WTC11 (cell line): ENCODE measurements at regions not wholly inside any gene's neighbourhood (a gene's known extent, or its start where the extent isn't known, plus 50 kb on each side); places are given as distances from the start of the nearest gene placed in this dataset.

Experiments
- ATAC-seq: fragments of 200-7000 bp; cut with Tn5 transposase; 2 replicates; pipeline ENCODE4 v1.10.0; 2021; ENCODE audit warnings: mild to moderate bottlenecking, moderate library complexity
- CTCF ChIA-PET: fragments of 300-600 bp; sonication (Branson Sonifier 250); formaldehyde crosslinking; loops from one replicate; lab custom pipeline; 2021; ENCODE audit warnings: antibody characterized with exemption; lab: Charles Lee
- POLR2A ChIA-PET: fragments of 350-600 bp; sonication (Branson Sonifier 250); formaldehyde crosslinking; loops from one replicate; lab custom pipeline; 2021; ENCODE audit warnings: antibody characterized with exemption; lab: Charles Lee
- DNase-seq: peaks from one replicate; pipeline ENCODE4 v3.0.0; 2021; ENCODE audit warnings: low spot score
- H3K27ac Mint-ChIP-seq: 2 replicates; pipeline ENCODE4 v1.8.0; 2021; ENCODE audit warnings: mixed read lengths
- H3K27me3 Mint-ChIP-seq: 2 replicates; pipeline ENCODE4 v1.8.0; 2021; ENCODE audit warnings: low read depth, mild to moderate bottlenecking, moderate library complexity, mixed read lengths
- H3K36me3 Mint-ChIP-seq: 2 replicates; pipeline ENCODE4 v1.8.0; 2021; ENCODE audit warnings: mixed read lengths
- H3K4me1 Mint-ChIP-seq: 2 replicates; pipeline ENCODE4 v1.8.0; 2022; ENCODE audit warnings: mixed read lengths
- H3K4me3 Mint-ChIP-seq: 2 replicates; pipeline ENCODE4 v1.8.0; 2021; ENCODE audit warnings: mild to moderate bottlenecking, moderate library complexity, mixed read lengths
- H3K9me3 Mint-ChIP-seq: 2 replicates; pipeline ENCODE4 v1.8.0; 2021; ENCODE audit warnings: mixed read lengths
- ATF1 ChIP-seq: sonication (generic); formaldehyde crosslinking; IDR thresholded peaks from 2 replicates; pipeline ENCODE4 v1.8.1; 2023; ENCODE audit warnings: mild to moderate bottlenecking, moderate library complexity, missing genetic modification reagents
- EMX1 ChIP-seq: fragments of 250-450 bp; sonication (Bioruptor Pico); IDR thresholded peaks from 2 replicates; pipeline ENCODE4 v1.8.0; 2021; ENCODE audit warnings: mild to moderate bottlenecking
- ESRRA ChIP-seq: sonication (generic); formaldehyde crosslinking; IDR thresholded peaks from 2 replicates; pipeline ENCODE4 v1.8.1; 2022; ENCODE audit warnings: mild to moderate bottlenecking, missing genetic modification reagents, borderline replicate concordance
- FOXK1 ChIP-seq: sonication (generic); formaldehyde crosslinking; IDR thresholded peaks from 2 replicates; pipeline ENCODE4 v1.8.0; 2022; ENCODE audit warnings: mild to moderate bottlenecking, moderate library complexity, missing genetic modification reagents
- GABPB1 ChIP-seq: sonication (generic); formaldehyde crosslinking; IDR thresholded peaks from 2 replicates; pipeline ENCODE4 v1.8.1; 2023; ENCODE audit warnings: mild to moderate bottlenecking, missing genetic modification reagents
- GRHL2 ChIP-seq: fragments of 250-450 bp; sonication (Bioruptor Pico); IDR thresholded peaks from 2 replicates; pipeline ENCODE4 v1.8.0; 2022; ENCODE audit warnings: mild to moderate bottlenecking, moderate library complexity; ENCODE audit not compliant: insufficient replicate concordance, severe bottlenecking
- OVOL2 ChIP-seq: fragments of 250-450 bp; sonication (Bioruptor Pico); IDR thresholded peaks from 2 replicates; pipeline ENCODE4 v1.9.0; 2021; ENCODE audit warnings: mild to moderate bottlenecking, borderline replicate concordance
- PRRX2 ChIP-seq: fragments of 250-450 bp; sonication (Bioruptor Pico); IDR thresholded peaks from 2 replicates; pipeline ENCODE4 v1.8.0; 2021; ENCODE audit warnings: mild to moderate bottlenecking
- RELA ChIP-seq: sonication (generic); formaldehyde crosslinking; IDR thresholded peaks from 2 replicates; pipeline ENCODE4 v1.8.1; 2022; ENCODE audit warnings: missing genetic modification reagents, mild to moderate bottlenecking, borderline replicate concordance
- RORB ChIP-seq: fragments of 250-450 bp; sonication (Bioruptor Pico); IDR thresholded peaks from 2 replicates; pipeline ENCODE4 v1.9.0; 2021; ENCODE audit warnings: mild to moderate bottlenecking
- TP53 ChIP-seq: sonication (generic); formaldehyde crosslinking; IDR thresholded peaks from 2 replicates; pipeline ENCODE4 v1.8.1; 2023; ENCODE audit warnings: mild to moderate bottlenecking, missing genetic modification reagents
- ZNF121 ChIP-seq: sonication (generic); formaldehyde crosslinking; IDR thresholded peaks from 2 replicates; pipeline ENCODE4 v1.8.0; 2023; ENCODE audit warnings: missing genetic modification reagents
- ZNF138 ChIP-seq: sonication (generic); formaldehyde crosslinking; conservative IDR thresholded peaks from 2 replicates; pipeline ENCODE4 v1.8.1; 2022; ENCODE audit warnings: mild to moderate bottlenecking, moderate library complexity, missing genetic modification reagents
- ZNF416 ChIP-seq: fragments of 250-450 bp; sonication (Bioruptor Pico); IDR thresholded peaks from 2 replicates; pipeline ENCODE4 v1.9.0; 2021; ENCODE audit warnings: mild to moderate bottlenecking, inconsistent platforms
- TF ChIP-seq, protein P1 (sequence below): sonication (generic); formaldehyde crosslinking; IDR thresholded peaks from 2 replicates; pipeline ENCODE4 v1.8.0; 2023; ENCODE audit warnings: missing genetic modification reagents, mild to moderate bottlenecking, borderline replicate concordance
- TF ChIP-seq, protein P2 (sequence below): sonication (generic); formaldehyde crosslinking; IDR thresholded peaks from 2 replicates; pipeline ENCODE4 v1.8.1; 2022; ENCODE audit warnings: missing genetic modification reagents, borderline replicate concordance
- TF ChIP-seq, protein P3 (sequence below): sonication (generic); formaldehyde crosslinking; IDR thresholded peaks from 2 replicates; pipeline ENCODE4 v1.8.0; 2022; ENCODE audit warnings: mild to moderate bottlenecking, missing genetic modification reagents
- TF ChIP-seq, protein P4 (sequence below): sonication (generic); formaldehyde crosslinking; IDR thresholded peaks from 2 replicates; pipeline ENCODE4 v1.8.1; 2023; ENCODE audit warnings: mild to moderate bottlenecking, missing genetic modification reagents, moderate library complexity
- TF ChIP-seq, protein P5 (sequence below): sonication (generic); formaldehyde crosslinking; IDR thresholded peaks from 2 replicates; pipeline ENCODE4 v1.8.0; 2022; ENCODE audit warnings: mild to moderate bottlenecking, missing genetic modification reagents

DNA sequence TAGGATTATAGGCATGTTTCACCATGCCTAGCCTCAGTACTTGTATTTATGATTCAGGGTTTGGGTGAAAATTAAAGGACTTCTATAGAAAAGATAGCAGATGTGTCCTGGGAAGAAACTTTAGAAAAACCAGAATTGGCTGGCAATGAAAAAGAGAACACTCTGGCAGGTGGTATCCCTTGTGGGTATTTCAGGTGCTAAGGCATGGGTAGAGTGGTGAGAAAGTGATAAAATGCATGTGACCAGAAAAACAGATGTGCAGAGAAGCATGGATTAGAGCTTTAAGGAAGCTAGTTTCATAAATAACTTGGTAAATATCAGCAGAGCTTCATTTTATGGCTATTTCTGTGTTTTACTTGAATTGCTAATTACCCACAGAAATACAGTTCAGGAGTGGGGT, 622.2 kb downstream of the DOK5 start:
- POLR2A ChIA-PET: no interaction called here

DNA sequence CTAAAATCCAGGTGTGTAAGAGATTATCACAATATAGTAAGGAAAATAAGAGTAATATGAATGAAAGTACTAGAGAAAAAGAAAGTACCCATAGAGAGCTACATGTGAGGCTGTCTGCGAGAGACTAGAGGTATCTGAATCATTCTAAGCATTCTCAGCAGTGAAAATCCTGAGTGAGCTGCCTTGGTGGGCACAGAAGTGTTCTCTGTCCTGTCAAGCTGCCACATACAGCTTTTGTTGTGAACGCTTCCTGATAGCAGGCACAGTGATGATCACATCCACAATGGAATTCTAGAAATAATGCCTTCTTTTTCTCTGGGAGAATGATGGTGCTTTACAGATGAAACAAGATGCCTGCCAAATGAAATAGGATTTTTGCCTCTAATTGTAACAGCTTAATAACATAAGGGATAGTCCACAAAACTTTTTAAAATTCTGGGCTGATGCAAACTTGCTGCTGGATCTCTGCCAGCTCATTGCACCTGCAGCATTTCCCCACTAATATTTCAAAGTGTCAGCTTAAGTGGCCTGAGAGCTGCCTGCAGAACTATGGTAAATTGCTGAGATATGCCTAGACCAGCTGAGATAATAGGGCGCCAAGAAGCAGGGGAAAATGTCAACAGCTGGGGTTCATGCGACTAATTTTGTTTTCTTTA, 620.5 kb downstream of the DOK5 start:
- Mint-ChIP-seq H3K27ac (no peak overlapping the region), H3K4me3 (no peak overlapping the region), H3K9me3 (peaks cover 84% of the 10 kb centered on the region), H3K4me1 (no peaks in the 10 kb centered on the region)
- CTCF ChIA-PET: no interaction called here
- no peak for DNase-seq
- TF ChIP-seq ATF1 (CRISPR knock-in tag) (no peak), RELA (CRISPR knock-in tag) (no peak), EMX1 (no peak), FOXK1 (no peak), GABPB1 (CRISPR knock-in tag) (no peak), TP53 (CRISPR knock-in tag) (no peak), RORB (no peak), PRRX2 (CRISPR knock-in tag) (no peak), ZNF416 (CRISPR knock-in tag) (no peak)
- TF ChIP-seq, protein P1, sequence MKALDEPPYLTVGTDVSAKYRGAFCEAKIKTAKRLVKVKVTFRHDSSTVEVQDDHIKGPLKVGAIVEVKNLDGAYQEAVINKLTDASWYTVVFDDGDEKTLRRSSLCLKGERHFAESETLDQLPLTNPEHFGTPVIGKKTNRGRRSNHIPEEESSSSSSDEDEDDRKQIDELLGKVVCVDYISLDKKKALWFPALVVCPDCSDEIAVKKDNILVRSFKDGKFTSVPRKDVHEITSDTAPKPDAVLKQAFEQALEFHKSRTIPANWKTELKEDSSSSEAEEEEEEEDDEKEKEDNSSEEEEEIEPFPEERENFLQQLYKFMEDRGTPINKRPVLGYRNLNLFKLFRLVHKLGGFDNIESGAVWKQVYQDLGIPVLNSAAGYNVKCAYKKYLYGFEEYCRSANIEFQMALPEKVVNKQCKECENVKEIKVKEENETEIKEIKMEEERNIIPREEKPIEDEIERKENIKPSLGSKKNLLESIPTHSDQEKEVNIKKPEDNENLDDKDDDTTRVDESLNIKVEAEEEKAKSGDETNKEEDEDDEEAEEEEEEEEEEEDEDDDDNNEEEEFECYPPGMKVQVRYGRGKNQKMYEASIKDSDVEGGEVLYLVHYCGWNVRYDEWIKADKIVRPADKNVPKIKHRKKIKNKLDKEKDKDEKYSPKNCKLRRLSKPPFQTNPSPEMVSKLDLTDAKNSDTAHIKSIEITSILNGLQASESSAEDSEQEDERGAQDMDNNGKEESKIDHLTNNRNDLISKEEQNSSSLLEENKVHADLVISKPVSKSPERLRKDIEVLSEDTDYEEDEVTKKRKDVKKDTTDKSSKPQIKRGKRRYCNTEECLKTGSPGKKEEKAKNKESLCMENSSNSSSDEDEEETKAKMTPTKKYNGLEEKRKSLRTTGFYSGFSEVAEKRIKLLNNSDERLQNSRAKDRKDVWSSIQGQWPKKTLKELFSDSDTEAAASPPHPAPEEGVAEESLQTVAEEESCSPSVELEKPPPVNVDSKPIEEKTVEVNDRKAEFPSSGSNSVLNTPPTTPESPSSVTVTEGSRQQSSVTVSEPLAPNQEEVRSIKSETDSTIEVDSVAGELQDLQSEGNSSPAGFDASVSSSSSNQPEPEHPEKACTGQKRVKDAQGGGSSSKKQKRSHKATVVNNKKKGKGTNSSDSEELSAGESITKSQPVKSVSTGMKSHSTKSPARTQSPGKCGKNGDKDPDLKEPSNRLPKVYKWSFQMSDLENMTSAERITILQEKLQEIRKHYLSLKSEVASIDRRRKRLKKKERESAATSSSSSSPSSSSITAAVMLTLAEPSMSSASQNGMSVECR (CRISPR knock-in tag): no peak
- TF ChIP-seq, all 79 proteins: peak for 0
- POLR2A ChIA-PET: no interaction called here
- Mint-ChIP-seq H3K36me3 (peaks cover 70% of the 10 kb centered on the region), H3K27me3 (peaks cover 4% of the 10 kb centered on the region)
- ATAC-seq: no peak

More for the DNA sequence above, 622.2 kb downstream of the DOK5 start:
- ATAC-seq (no peak), DNase-seq (no peak)
- H3K4me3 Mint-ChIP-seq: no peak overlapping the region
- no peak overlapping the region for H3K27ac Mint-ChIP-seq
- peaks cover 88% of the 10 kb centered on the region for H3K9me3 Mint-ChIP-seq
- TF ChIP-seq, protein P2, sequence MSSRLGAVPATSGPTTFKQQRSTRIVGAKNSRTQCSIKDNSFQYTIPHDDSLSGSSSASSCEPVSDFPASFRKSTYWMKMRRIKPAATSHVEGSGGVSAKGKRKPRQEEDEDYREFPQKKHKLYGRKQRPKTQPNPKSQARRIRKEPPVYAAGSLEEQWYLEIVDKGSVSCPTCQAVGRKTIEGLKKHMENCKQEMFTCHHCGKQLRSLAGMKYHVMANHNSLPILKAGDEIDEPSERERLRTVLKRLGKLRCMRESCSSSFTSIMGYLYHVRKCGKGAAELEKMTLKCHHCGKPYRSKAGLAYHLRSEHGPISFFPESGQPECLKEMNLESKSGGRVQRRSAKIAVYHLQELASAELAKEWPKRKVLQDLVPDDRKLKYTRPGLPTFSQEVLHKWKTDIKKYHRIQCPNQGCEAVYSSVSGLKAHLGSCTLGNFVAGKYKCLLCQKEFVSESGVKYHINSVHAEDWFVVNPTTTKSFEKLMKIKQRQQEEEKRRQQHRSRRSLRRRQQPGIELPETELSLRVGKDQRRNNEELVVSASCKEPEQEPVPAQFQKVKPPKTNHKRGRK: no peak
- TF ChIP-seq ZNF138: no peak
- H3K4me1 Mint-ChIP-seq: no peaks in the 10 kb centered on the region
- CTCF ChIA-PET: no interaction called here
- H3K36me3 Mint-ChIP-seq: peaks cover 75% of the 10 kb centered on the region
- H3K27me3 Mint-ChIP-seq: peaks cover 4% of the 10 kb centered on the region

DNA sequence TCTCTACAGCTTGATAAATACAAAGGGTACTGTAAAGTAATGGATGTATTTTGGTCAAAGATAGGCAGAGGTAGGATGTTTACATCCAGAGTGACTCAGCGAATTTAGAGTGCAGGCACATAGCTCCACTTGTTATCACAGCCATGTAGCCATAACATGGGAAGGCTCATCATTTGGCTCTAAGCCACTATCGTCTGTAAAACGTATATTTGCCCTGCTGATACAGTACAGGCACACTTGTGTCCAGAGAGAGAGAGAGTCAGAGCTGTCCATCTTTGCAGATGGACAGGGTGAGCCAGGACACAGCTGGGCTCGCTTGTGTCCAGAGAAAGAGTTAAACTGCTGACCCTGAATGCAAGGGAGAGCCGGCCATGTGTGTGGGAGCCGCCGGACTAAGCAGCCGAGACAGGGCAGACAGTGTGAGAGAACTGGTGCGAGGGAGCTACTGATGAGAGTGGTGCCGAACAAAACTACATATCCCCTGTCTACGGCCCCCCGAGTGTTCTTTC, 619.0 kb downstream of the DOK5 start:
- ATAC-seq: no peak
- ChIA-PET POLR2A (no interaction called here), CTCF (no interaction called here)
- no peak for DNase-seq
- Mint-ChIP-seq H3K27me3 (peaks cover 8% of the 10 kb centered on the region), H3K36me3 (peaks cover 76% of the 10 kb centered on the region), H3K9me3 (peaks cover 83% of the 10 kb centered on the region)
- no peak for TF ChIP-seq ATF1 (CRISPR knock-in tag)
- no peak for TF ChIP-seq GRHL2 (CRISPR knock-in tag)
- no peak for TF ChIP-seq ZNF121
- TF ChIP-seq, protein P3, sequence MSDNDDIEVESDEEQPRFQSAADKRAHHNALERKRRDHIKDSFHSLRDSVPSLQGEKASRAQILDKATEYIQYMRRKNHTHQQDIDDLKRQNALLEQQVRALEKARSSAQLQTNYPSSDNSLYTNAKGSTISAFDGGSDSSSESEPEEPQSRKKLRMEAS: no peak
- TF ChIP-seq RELA (CRISPR knock-in tag): no peak
- TF ChIP-seq, protein P4, sequence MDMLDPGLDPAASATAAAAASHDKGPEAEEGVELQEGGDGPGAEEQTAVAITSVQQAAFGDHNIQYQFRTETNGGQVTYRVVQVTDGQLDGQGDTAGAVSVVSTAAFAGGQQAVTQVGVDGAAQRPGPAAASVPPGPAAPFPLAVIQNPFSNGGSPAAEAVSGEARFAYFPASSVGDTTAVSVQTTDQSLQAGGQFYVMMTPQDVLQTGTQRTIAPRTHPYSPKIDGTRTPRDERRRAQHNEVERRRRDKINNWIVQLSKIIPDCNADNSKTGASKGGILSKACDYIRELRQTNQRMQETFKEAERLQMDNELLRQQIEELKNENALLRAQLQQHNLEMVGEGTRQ (CRISPR knock-in tag): no peak
- TF ChIP-seq, protein P5, sequence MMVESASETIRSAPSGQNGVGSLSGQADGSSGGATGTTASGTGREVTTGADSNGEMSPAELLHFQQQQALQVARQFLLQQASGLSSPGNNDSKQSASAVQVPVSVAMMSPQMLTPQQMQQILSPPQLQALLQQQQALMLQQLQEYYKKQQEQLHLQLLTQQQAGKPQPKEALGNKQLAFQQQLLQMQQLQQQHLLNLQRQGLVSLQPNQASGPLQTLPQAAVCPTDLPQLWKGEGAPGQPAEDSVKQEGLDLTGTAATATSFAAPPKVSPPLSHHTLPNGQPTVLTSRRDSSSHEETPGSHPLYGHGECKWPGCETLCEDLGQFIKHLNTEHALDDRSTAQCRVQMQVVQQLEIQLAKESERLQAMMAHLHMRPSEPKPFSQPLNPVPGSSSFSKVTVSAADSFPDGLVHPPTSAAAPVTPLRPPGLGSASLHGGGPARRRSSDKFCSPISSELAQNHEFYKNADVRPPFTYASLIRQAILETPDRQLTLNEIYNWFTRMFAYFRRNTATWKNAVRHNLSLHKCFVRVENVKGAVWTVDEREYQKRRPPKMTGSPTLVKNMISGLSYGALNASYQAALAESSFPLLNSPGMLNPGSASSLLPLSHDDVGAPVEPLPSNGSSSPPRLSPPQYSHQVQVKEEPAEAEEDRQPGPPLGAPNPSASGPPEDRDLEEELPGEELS: no peak
- no peak for TF ChIP-seq OVOL2 (CRISPR knock-in tag)
- no peak for TF ChIP-seq ESRRA (CRISPR knock-in tag)
- TF ChIP-seq, all 79 proteins: peak for 0
- no peak overlapping the region for H3K4me3 Mint-ChIP-seq
- H3K4me1 Mint-ChIP-seq: no peaks in the 10 kb centered on the region
- H3K27ac Mint-ChIP-seq: no peak overlapping the region
